ENCODE measurements at regions not wholly inside any gene's neighbourhood (a gene's known extent, or its start where the extent isn't known, plus 50 kb on each side); places are given as distances from the start of the nearest gene placed in this dataset.

DNA sequence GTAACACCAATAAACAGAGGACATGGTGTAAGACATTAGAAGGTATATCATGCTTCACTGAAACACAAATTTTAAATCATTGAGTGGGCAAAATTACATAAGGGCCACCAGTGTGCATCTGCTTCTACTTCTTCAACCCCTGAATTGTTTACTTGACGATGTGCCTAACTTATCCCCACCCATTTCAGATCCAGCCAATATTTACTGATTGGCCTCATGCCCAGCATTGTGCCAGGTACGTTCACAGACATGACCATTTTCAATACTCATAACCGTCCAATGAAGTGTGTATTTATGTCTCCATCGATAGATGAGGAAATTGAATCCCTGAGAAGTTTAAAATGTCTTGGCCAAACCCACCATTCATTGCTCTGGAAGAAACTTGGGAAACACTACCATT is 208.3 kb upstream of the MID1 start (continued):
- TF ChIP-seq E2F4 (IDR thresholded peaks at IDR 0.05; ENCODE audit: low read depth, low read length): no peak

GRCh38 chrX:10831716-10832502 is 211.5 kb upstream of the MID1 start:
- H3K9ac ChIP-seq (ENCODE audit: control insufficient read depth, insufficient read depth, low read length): no peak overlapping the region
- ChIA-PET RAD21 (ENCODE audit: unreplicated experiment) (no interaction called here), POLR2A (no interaction called here), SMC1A (ENCODE audit: uncharacterized antibody, unreplicated experiment) (no interaction called here), CTCF (no interaction called here)
- H3K4me1 ChIP-seq (ENCODE audit: control insufficient read depth, insufficient read depth, low read length): no peaks in the 10 kb centered on the region
- no peak for ATAC-seq
- intact Hi-C loops (cut with micrococcal nuclease; ENCODE audit: unreplicated experiment): no loop called here
- no peaks in the 10 kb centered on the region for H3K27me3 ChIP-seq (replicated peaks in 1 of 2; ENCODE audit: control insufficient read depth in 2 of 2, insufficient read depth in 2 of 2, low read length in 1 of 2)
- no TSS peak for BruUV-seq (replicated peaks)
- H4K20me1 ChIP-seq (ENCODE audit: control insufficient read depth, insufficient read depth): no peaks in the 10 kb centered on the region
- H3K27ac ChIP-seq (ENCODE audit: control insufficient read depth, insufficient read depth): no peak overlapping the region
- no peak for FAIRE-seq
- H3K9me3 ChIP-seq (replicated peaks; ENCODE audit: control insufficient read depth, insufficient read depth, low read length): no peaks in the 10 kb centered on the region
- H3K79me2 ChIP-seq (ENCODE audit: control insufficient read depth, insufficient read depth, low read length): no peaks in the 10 kb centered on the region
- H2AFZ ChIP-seq (ENCODE audit: control insufficient read depth, low read depth, low read length): no peak overlapping the region
- no peak overlapping the region for H3K4me2 ChIP-seq (ENCODE audit: control insufficient read depth, insufficient read depth)
- in situ Hi-C loops (cut with MboI): no loop called here
- 34% methylated on average over 8 of the region's 8 CpGs for WGBS (ENCODE audit: insufficient coverage, insufficient replicate concordance, low lambda C conversion rate, missing lambda C conversion rate)
- H3K36me3 ChIP-seq (ENCODE audit: control insufficient read depth in 2 of 2, insufficient read depth in 2 of 2, low read length in 1 of 2): no peaks in the 10 kb centered on the region
- no peak overlapping the region for H3K4me3 ChIP-seq
- no peak for DNase-seq (ENCODE audit: low read depth, low spot score)
- TF ChIP-seq NRF1 (conservative IDR thresholded peaks at IDR 0.05; ENCODE audit: low read depth, low read length) (no peak), SREBF1 (IDR thresholded peaks at IDR 0.05; ENCODE audit: low read length) (no peak), JUNB (IDR thresholded peaks at IDR 0.05) (no peak), CREB1 (IDR thresholded peaks at IDR 0.05; ENCODE audit: low read depth) (no peak), ZNF384 (IDR thresholded peaks at IDR 0.05; ENCODE audit: borderline replicate concordance, low read depth, low read length) (no peak), PKNOX1 (IDR thresholded peaks at IDR 0.05) (no peak), CHD2 (IDR thresholded peaks at IDR 0.05; ENCODE audit: borderline replicate concordance, low read depth, low read length) (no peak)
- TF ChIP-seq, protein P1, sequence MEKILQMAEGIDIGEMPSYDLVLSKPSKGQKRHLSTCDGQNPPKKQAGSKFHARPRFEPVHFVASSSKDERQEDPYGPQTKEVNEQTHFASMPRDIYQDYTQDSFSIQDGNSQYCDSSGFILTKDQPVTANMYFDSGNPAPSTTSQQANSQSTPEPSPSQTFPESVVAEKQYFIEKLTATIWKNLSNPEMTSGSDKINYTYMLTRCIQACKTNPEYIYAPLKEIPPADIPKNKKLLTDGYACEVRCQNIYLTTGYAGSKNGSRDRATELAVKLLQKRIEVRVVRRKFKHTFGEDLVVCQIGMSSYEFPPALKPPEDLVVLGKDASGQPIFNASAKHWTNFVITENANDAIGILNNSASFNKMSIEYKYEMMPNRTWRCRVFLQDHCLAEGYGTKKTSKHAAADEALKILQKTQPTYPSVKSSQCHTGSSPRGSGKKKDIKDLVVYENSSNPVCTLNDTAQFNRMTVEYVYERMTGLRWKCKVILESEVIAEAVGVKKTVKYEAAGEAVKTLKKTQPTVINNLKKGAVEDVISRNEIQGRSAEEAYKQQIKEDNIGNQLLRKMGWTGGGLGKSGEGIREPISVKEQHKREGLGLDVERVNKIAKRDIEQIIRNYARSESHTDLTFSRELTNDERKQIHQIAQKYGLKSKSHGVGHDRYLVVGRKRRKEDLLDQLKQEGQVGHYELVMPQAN (conservative IDR thresholded peaks at IDR 0.05): no peak
- TF ChIP-seq, protein P2, sequence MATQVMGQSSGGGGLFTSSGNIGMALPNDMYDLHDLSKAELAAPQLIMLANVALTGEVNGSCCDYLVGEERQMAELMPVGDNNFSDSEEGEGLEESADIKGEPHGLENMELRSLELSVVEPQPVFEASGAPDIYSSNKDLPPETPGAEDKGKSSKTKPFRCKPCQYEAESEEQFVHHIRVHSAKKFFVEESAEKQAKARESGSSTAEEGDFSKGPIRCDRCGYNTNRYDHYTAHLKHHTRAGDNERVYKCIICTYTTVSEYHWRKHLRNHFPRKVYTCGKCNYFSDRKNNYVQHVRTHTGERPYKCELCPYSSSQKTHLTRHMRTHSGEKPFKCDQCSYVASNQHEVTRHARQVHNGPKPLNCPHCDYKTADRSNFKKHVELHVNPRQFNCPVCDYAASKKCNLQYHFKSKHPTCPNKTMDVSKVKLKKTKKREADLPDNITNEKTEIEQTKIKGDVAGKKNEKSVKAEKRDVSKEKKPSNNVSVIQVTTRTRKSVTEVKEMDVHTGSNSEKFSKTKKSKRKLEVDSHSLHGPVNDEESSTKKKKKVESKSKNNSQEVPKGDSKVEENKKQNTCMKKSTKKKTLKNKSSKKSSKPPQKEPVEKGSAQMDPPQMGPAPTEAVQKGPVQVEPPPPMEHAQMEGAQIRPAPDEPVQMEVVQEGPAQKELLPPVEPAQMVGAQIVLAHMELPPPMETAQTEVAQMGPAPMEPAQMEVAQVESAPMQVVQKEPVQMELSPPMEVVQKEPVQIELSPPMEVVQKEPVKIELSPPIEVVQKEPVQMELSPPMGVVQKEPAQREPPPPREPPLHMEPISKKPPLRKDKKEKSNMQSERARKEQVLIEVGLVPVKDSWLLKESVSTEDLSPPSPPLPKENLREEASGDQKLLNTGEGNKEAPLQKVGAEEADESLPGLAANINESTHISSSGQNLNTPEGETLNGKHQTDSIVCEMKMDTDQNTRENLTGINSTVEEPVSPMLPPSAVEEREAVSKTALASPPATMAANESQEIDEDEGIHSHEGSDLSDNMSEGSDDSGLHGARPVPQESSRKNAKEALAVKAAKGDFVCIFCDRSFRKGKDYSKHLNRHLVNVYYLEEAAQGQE (IDR thresholded peaks at IDR 0.05; ENCODE audit: low read depth, low read length): no peak
